RWPE2 (cell line): ENCODE measurements at regions not wholly inside any gene's neighbourhood (a gene's known extent, or its start where the extent isn't known, plus 50 kb on each side); places are given as distances from the start of the nearest gene placed in this dataset.

Experiments used
- ATAC-seq: fragments of 200-7000 bp; cut with Tn5 transposase; 3 replicates; pipeline ENCODE4 v1.9.1; 2021; ENCODE audit warnings: low read depth
- DNase-seq: peaks from one replicate; pipeline ENCODE4 v3.0.0-alpha.2; 2020; ENCODE audit warnings: low spot score
- H3K27ac ChIP-seq: fragments of 450-650 bp; 2 replicates; pipeline ENCODE4 v1.5.1; 2017; ENCODE audit warnings: mild to moderate bottlenecking; ENCODE audit not compliant: poor library complexity, severe bottlenecking
- H3K27me3 ChIP-seq: fragments of 250-450 bp; sonication (Bioruptor Pico); 2 replicates; pipeline ENCODE4 v1.5.1; 2021; ENCODE audit warnings: mild to moderate bottlenecking, moderate library complexity; ENCODE audit not compliant: insufficient read depth, poor library complexity, severe bottlenecking
- H3K36me3 ChIP-seq: fragments of 250-450 bp; sonication (Bioruptor Pico); 2 replicates; pipeline ENCODE4 v1.5.1; 2020; ENCODE audit warnings: low read depth, mild to moderate bottlenecking, moderate library complexity
- H3K4me1 ChIP-seq: fragments of 250-450 bp; sonication (Bioruptor Pico); 2 replicates; pipeline ENCODE4 v1.5.1; 2021; ENCODE audit warnings: mild to moderate bottlenecking, moderate library complexity; ENCODE audit not compliant: insufficient read depth, poor library complexity, severe bottlenecking
- H3K4me3 ChIP-seq: fragments of 250-450 bp; sonication (Bioruptor Pico); 2 replicates; pipeline ENCODE4 v1.5.1; 2021; ENCODE audit warnings: mild to moderate bottlenecking, moderate library complexity; ENCODE audit not compliant: severe bottlenecking
- H3K9me3 ChIP-seq: fragments of 250-450 bp; sonication (Bioruptor Pico); 2 replicates; pipeline ENCODE4 v1.5.1; 2021; ENCODE audit warnings: mild to moderate bottlenecking, moderate library complexity; ENCODE audit not compliant: severe bottlenecking
- TF ChIP-seq, protein P1 (sequence below): fragments of 450-650 bp; IDR thresholded peaks from one replicate; pipeline ENCODE4 v1.5.1; 2017; ENCODE audit warnings: mild to moderate bottlenecking, moderate library complexity; ENCODE audit not compliant: poor library complexity, severe bottlenecking

DNA sequence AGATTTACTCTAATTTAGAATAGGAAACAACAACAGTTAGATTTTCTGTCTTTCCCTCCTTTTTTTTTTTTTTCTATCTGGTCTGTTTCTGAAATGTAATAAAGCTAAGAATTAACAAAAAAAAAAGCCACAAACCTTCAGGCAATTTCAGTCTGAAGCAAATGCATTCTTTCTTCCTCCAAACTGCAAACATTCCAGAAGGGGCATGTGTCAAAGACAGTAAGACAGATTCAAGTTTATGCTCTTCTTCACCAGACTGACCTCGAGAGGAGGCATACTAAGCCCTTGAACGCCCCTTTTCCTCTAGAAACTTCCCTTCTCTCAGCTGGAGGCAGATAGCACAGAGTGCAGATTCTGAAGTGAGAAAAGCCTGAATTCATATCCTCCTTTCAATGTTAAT lies 654.6 kb upstream of the LMCD1 start:
- Histone ChIP-seq H3K4me1 (no peaks in the 10 kb centered on the region), H3K27ac (no peak overlapping the region), H3K9me3 (no peaks in the 10 kb centered on the region), H3K27me3 (no peaks in the 10 kb centered on the region), H3K4me3 (no peak overlapping the region), H3K36me3 (no peaks in the 10 kb centered on the region)
- no peak for ATAC-seq
- DNase-seq: no peak
- TF ChIP-seq, protein P1, sequence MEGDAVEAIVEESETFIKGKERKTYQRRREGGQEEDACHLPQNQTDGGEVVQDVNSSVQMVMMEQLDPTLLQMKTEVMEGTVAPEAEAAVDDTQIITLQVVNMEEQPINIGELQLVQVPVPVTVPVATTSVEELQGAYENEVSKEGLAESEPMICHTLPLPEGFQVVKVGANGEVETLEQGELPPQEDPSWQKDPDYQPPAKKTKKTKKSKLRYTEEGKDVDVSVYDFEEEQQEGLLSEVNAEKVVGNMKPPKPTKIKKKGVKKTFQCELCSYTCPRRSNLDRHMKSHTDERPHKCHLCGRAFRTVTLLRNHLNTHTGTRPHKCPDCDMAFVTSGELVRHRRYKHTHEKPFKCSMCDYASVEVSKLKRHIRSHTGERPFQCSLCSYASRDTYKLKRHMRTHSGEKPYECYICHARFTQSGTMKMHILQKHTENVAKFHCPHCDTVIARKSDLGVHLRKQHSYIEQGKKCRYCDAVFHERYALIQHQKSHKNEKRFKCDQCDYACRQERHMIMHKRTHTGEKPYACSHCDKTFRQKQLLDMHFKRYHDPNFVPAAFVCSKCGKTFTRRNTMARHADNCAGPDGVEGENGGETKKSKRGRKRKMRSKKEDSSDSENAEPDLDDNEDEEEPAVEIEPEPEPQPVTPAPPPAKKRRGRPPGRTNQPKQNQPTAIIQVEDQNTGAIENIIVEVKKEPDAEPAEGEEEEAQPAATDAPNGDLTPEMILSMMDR: no peak

DNA sequence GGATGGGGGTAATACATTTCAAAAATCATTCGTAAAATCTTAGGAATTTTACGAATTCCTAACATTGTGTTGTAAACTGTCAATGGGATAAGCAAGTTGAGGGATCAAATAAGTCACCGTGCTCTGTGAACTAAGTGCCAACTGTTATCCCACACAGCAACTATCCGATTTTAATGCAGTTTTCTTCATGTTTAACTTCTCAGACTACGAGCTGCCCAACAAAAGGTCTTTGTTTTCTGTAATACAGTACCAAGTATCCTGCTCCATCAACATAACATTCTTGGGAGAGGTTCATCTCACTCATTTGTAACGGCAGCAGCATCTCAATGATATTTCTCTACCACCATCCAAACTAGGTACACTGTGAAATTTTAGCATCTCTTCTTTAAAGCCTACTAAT lies 654.1 kb upstream of the LMCD1 start:
- TF ChIP-seq, protein P1: no peak
- DNase-seq (no peak), ATAC-seq (no peak)
- Histone ChIP-seq H3K9me3 (no peaks in the 10 kb centered on the region), H3K36me3 (no peaks in the 10 kb centered on the region), H3K4me3 (no peak overlapping the region), H3K4me1 (no peaks in the 10 kb centered on the region), H3K27me3 (no peaks in the 10 kb centered on the region), H3K27ac (no peak overlapping the region)

DNA sequence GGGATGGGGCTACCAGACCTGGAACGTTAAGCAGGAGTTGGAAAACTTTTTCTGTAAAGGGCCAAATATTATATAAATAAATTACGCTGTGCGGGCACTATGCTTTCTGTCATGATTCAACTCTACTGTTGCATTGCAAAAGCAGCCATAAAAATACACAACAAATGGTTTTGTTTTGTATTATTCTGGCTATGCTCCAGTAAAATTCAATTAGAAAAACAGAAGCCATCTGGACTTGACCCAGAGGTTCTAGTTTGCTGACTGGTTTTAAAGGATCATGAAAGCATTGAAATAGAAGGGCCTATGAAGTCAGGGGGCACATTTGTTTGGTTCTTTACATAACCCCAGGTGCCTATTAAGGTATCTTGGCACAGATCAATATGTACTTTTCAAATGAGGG lies 647.4 kb upstream of the LMCD1 start:
- ATAC-seq: no peak
- H3K4me3 ChIP-seq: no peak overlapping the region
- no peaks in the 10 kb centered on the region for H3K9me3 ChIP-seq
- TF ChIP-seq, protein P1: no peak
- no peaks in the 10 kb centered on the region for H3K36me3 ChIP-seq
- DNase-seq: no peak
- no peak overlapping the region for H3K27ac ChIP-seq
- no peaks in the 10 kb centered on the region for H3K27me3 ChIP-seq
- no peaks in the 10 kb centered on the region for H3K4me1 ChIP-seq

DNA sequence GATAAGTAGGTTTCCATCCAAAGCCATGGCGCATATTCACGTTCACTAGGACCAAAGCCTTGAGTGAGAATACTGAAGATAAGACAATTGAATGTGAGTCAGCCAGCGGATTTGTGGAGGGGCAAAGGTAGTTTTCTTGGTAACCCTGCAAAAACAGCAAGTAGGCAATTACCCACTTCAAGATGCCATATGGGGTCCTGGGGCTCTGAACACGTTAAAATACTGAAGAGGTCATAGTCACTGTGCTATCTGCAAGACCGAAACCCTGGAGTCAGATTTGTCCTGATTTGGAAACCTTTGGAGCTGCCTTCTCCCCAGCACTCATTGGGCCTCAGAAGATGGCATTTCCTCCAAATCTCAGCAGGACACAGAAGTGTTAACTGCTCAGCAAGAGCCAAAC lies 646.9 kb upstream of the LMCD1 start:
- H3K27ac ChIP-seq: no peak overlapping the region
- TF ChIP-seq, protein P1: no peak
- H3K36me3 ChIP-seq: no peaks in the 10 kb centered on the region
- no peak for ATAC-seq
- H3K27me3 ChIP-seq: no peaks in the 10 kb centered on the region
- H3K4me3 ChIP-seq: no peak overlapping the region
- no peak for DNase-seq
- H3K9me3 ChIP-seq: no peaks in the 10 kb centered on the region
- no peaks in the 10 kb centered on the region for H3K4me1 ChIP-seq

DNA sequence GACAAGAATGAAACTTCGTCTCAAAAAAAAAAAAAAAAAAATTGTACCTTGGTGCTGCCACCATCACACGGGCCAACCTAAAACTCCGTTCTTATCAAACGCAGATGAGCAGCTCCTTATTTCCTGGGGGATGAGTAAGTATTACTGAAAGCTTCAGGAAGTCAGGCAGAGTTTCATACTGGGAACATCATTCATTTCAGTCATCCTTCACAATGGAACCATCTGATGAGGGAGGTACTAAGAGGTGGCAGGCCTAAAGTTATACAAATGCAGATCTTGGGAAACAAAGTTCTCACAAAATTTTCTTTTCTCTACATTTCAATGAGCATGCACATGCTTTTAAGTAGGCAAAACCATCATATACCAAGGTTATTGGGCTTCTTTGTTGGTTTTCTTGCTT lies 636.0 kb upstream of the LMCD1 start:
- H3K4me3 ChIP-seq: no peak overlapping the region
- no peaks in the 10 kb centered on the region for H3K36me3 ChIP-seq
- no peaks in the 10 kb centered on the region for H3K9me3 ChIP-seq
- DNase-seq (no peak), ATAC-seq (no peak)
- no peaks in the 10 kb centered on the region for H3K27me3 ChIP-seq
- TF ChIP-seq, protein P1: no peak
- no peaks in the 10 kb centered on the region for H3K4me1 ChIP-seq
- no peak overlapping the region for H3K27ac ChIP-seq
